GM18951 (cell line): ENCODE measurements at regions not wholly inside any gene's neighbourhood (a gene's known extent, or its start where the extent isn't known, plus 50 kb on each side); places are given as distances from the start of the nearest gene placed in this dataset.

Source experiments
- POLR2A ChIP-seq: IDR thresholded peaks from 4 replicates; pipeline ENCODE4 v1.6.1; 2011; ENCODE audit warnings: mild to moderate bottlenecking; ENCODE audit not compliant: insufficient read length, insufficient read depth; ENCODE audit errors: extremely low read depth
- in situ Hi-C: fragments of 300-500 bp; cut with MboI; formaldehyde crosslinking; loops from one replicate; pipeline ENCODE4 v1.12.0; 2022; ENCODE audit warnings: low sequenced_read_pairs, mixed read lengths, inconsistent platforms; ENCODE audit not compliant: unreplicated experiment

GRCh38 chr13:48600374-48601364, 53.1 kb upstream of the CYSLTR2 start:
- in situ Hi-C loops = no loop called here
- no peak for TF ChIP-seq POLR2A

- no peak for TF ChIP-seq POLR2A
Measured at GRCh38 chr13:48602296-48603016, 51.3 kb upstream of the CYSLTR2 start.

GRCh38 chr13:48603375-48603774, 50.4 kb upstream of the CYSLTR2 start:
- in situ Hi-C loops = no loop called here
- TF ChIP-seq POLR2A = no peak

More at GRCh38 chr13:48602296-48603016, 51.3 kb upstream of the CYSLTR2 start:
- in situ Hi-C loops = no loop called here
